ENCODE measurements at regions not wholly inside any gene's neighbourhood (a gene's known extent, or its start where the extent isn't known, plus 50 kb on each side); places are given as distances from the start of the nearest gene placed in this dataset.
A peak's percentile ranks its signal among the peaks of the same experiment; 100 is the strongest.
"Not testable (repeated sequence)": the region's sequence is repeated elsewhere in the genome, so short reads cannot be mapped to it uniquely, and the experiment has no call there.

GRCh38 chr5:177941386-177941785 is 54.7 kb downstream of the PROP1 start:
- DNase-seq (ENCODE audit: low spot score): not testable (repeated sequence)

- DNase-seq (ENCODE audit: low spot score): peak; percentile 23
These were observed 56.5 kb downstream of the PROP1 start for GRCh38 chr5:177939246-177940171.

- DNase-seq (ENCODE audit: low spot score): not testable (repeated sequence)
These were observed 57.3 kb downstream of the PROP1 start for GRCh38 chr5:177938767-177939166.

GRCh38 chr5:177934233-177934632 is 61.8 kb downstream of the PROP1 start:
- not testable (repeated sequence) for DNase-seq (ENCODE audit: low spot score)

- DNase-seq (ENCODE audit: low spot score): not testable (repeated sequence)
These were observed 65.6 kb downstream of the PROP1 start for GRCh38 chr5:177930269-177931022.

GRCh38 chr5:177929618-177930017 is 66.4 kb downstream of the PROP1 start:
- DNase-seq (ENCODE audit: low spot score): not testable (repeated sequence)

- DNase-seq (ENCODE audit: low spot score): not testable (repeated sequence)
These were observed 68.5 kb downstream of the PROP1 start for GRCh38 chr5:177927500-177927899.

GRCh38 chr5:177924577-177924976 is 71.5 kb downstream of the PROP1 start:
- not testable (repeated sequence) for DNase-seq (ENCODE audit: low spot score)

- not testable (repeated sequence) for DNase-seq (ENCODE audit: low spot score)
These were observed 72.2 kb downstream of the PROP1 start for GRCh38 chr5:177923837-177924236.

- DNase-seq (ENCODE audit: low spot score): not testable (repeated sequence)
These were observed 72.9 kb downstream of the PROP1 start for GRCh38 chr5:177923189-177923588.

- not testable (repeated sequence) for DNase-seq (ENCODE audit: low spot score)
These were observed 86.8 kb downstream of the PROP1 start for GRCh38 chr5:177909261-177909660.

- DNase-seq (ENCODE audit: low spot score): not testable (repeated sequence)
These were observed 93.2 kb downstream of the PROP1 start for GRCh38 chr5:177902806-177903205.

- DNase-seq (ENCODE audit: low spot score): not testable (repeated sequence)
These were observed 96.0 kb downstream of the PROP1 start for GRCh38 chr5:177900066-177900465.

GRCh38 chr5:177894681-177895453 is 101.2 kb downstream of the PROP1 start:
- DNase-seq (ENCODE audit: low spot score): not testable (repeated sequence)

- not testable (repeated sequence) for DNase-seq (ENCODE audit: low spot score)
These were observed 103.7 kb downstream of the PROP1 start for GRCh38 chr5:177892357-177892665.

GRCh38 chr5:177891547-177892356 is 104.3 kb downstream of the PROP1 start:
- DNase-seq (ENCODE audit: low spot score): not testable (repeated sequence)

- DNase-seq (ENCODE audit: low spot score): not testable (repeated sequence)
These were observed 100.6 kb upstream of the FAM153A start for GRCh38 chr5:177883295-177883694.

GRCh38 chr5:177875900-177876238 is 93.2 kb upstream of the FAM153A start:
- not testable (repeated sequence) for DNase-seq (ENCODE audit: low spot score)

GRCh38 chr5:177875013-177875899 is 92.6 kb upstream of the FAM153A start:
- DNase-seq (ENCODE audit: low spot score): not testable (repeated sequence)

GRCh38 chr5:177863822-177864446 is 81.2 kb upstream of the FAM153A start:
- DNase-seq (ENCODE audit: low spot score): not testable (repeated sequence)
